GM18907 (cell line): ENCODE measurements at regions not wholly inside any gene's neighbourhood (a gene's known extent, or its start where the extent isn't known, plus 50 kb on each side); places are given as distances from the start of the nearest gene placed in this dataset.

ENCODE experiments used
- ATAC-seq: cut with Tn5 transposase; IDR thresholded peaks from one replicate; pipeline ENCODE4 v1.9.1; 2021; ENCODE audit warnings: mild to moderate bottlenecking, moderate library complexity; ENCODE audit not compliant: unreplicated experiment

DNA sequence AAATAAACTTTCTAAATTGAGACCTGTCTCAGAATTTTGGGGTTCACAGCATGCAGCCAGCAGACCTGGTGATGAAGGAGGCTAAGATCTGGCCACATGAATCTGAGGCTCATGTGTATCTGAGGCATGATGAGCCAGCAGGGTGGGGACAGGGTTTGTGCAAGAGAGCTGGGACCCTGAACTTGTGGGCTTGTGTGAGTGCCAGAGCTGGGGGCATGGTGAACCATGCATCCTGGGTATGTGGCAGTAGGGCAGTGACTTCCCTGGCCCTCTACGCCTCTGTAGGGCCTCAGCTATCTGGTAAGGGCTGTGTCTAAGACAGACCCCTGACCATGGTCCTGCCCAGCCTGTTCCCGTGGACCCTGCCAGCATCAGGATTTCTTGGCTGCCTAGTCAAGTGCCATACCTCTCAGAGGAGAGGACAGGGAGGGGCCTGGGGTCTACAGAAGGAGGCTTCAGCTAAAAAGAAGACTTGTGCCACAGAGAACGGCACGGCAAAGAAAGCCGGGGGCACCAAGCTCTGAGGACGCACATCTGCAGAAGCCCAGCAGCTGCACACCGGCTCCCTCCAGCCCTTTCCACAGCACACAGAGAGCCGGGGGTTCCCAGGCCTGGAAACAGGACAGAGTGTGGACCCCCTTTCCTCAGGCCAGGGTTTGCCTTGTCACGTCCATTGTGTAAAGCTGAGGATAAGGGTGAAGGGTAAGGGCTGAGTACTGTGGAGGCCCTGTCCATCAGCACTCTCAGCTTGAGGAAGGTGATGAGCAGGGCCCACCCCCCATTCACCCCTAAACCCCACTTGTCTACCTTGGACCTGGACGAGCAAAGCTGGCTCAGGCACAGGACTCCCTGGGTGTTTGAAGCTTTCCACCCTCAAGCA lies 130.1 kb downstream of the MRPL36 start:
- ATAC-seq, result no peak

DNA sequence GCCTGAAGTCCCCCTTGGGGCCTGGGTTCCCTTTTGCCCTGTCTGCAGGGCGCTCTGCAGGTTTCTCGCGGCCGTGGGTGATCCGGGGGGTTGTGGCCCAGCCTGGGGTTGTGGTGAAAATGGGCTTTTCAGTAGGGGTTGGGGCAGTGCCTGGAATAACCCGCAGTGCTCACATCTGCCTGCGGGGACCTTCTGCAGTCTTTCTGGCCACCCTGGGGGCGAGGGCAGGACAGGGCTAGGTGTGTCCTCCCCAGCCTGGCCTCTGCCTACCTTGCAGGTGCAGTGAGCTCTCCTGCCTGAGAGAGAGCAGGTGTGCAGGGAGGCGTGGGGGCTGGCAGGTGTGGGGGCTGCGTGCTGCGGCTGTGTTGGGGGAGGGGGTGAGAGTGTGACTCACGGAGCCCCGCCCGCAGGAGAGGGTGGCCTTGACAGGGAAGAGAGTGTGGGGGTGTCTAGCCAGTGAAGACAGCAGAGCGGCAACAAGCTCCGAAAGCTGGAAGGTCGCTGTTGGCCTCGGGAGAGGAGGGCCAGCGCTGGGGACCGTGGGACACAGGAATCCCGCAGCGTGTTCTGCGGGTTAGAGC lies 131.4 kb downstream of the MRPL36 start:
- no peak for ATAC-seq

DNA sequence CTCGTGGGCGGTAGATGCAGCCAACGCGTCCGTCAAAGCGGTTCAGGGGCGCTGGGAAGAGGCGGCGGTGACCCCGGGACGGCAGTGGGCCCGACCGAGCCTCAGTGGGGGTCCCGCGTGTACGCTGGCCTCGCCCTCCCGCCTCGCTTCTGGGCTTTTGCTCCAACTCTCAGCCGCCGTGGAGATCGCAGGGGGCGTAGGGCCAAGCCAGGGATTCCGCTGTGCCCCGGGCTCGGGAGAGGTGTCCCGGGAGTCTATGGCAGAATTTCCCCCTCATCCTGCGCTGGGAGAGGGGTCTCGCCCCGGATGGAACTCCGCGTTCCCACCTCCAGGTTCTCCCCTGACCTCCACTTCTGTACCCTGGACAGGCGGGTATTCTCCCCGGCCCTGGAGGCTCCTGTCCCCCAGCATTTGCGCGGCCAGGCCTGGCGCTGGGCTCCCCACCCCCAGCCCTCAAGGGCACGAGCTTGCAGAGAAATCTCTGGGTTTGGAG lies 131.9 kb downstream of the MRPL36 start:
- no peak for ATAC-seq

DNA sequence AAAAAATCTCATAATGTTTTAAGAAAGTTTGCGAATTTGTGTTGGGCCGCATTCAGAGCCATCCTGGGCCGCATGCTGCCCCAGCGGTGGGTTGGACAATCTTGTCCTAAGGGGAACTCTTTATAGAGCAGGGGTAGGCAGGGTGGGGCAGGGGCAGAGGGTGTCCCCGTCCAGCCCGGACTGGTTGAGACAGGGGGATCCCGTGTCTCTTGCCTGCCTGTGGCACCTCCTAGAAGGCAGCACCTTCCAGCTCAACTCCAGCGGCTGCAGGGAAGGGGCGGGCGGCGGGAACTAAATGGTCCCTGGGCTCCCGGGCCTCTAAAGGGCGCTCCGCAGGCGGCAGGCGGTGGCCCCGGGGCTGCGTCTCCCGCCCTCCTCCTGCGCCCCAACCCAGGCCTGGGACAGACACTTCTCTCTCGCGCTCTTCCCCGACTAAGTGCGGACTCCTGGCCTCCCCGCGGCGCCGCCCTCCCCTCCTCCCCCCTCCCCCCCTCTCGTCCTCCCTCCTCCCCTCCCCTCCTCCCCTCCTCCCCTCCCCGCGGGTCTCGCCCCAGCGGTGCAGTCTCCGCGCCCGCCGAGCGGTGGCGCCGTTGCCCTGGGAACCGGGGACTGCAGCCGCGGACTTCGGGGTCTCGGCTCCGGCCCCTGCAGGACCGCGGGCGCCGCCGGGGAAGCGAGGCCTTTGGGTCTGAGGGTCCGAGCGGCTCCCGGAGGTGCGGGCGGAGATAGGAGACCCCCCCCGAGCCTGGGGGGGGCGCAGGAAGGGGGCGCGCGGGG lies 132.6 kb downstream of the MRPL36 start:
- no peak for ATAC-seq

DNA sequence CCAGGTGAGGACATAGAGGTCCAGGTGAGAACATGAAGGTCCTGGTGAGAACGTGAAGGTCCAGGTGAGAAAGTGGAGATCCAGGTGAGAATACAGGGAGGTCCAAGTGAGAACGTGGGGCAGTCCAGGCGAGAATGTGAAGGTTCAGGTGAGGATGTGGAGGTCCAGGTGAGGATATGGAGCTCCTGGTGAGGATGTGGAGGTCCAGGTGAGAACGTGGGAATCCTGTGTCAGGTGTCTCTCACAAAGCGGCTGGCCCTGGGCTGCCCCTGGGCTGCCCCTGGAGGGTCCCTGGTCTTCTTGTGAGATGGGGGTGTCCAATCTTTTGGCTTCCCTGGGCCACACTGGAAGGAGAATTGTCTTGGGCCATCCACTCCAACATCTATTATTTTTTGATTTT lies 133.4 kb downstream of the MRPL36 start:
- no peak for ATAC-seq

DNA sequence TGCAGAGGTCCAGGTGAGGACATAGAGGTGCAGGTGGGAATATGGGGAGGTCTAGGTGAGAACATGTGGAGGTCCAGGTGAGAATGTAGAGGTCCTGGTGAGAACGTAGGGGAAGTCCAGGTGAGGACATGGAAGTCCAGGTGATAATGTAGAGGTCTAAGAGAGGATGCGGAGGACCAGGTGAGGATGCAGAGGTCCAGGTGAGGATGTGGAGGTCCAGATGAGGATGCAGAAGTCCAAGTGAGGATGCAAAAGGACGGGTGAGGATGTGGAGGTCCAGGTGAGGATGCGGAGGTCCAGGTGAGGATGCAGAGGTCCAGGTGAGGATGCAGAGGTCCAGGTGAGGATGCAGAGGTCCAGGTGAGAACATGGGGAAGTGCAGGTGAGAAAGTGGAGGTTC lies 133.8 kb downstream of the MRPL36 start:
- no peak for ATAC-seq

DNA sequence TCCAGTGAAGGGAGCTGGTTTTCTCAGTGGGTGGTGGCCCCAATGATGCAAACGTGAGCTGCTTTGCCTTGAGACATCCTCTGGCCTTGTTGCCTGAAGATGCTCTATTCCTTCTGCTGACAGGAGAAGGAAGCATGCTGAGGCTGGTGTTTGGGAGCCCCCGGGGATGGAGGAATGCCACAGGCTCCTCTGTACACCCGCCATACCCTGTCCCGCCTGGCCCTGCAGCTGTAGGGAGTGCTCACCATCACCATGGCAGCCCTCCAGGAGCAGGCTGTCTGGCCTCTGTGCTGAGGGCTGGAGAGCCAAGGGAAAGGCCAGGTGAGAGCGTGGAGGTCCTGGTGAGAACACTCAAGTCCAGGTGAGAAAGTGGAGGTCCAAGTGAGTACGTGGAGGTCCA lies 134.4 kb downstream of the MRPL36 start:
- no peak for ATAC-seq

DNA sequence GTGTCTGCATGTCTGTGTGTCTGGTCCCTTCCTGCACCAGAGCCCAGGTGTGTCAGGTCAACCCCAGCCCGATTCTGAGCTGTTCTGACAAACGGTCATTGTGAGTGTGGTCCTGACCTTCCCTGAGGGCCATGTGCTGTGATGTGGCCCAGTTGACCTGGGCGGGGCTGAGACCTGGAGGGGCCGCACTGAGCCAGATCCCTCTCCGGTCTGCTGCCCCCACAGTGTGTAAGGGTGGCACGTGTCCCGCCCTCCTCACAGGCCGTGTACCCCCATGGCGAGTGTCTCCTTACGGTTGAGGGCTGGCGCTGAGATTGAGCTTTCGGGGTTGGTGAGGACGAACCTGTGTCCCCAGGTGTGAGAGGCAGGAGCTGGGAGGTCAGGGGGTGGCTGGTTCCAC lies 136.5 kb downstream of the MRPL36 start:
- ATAC-seq, result no peak

DNA sequence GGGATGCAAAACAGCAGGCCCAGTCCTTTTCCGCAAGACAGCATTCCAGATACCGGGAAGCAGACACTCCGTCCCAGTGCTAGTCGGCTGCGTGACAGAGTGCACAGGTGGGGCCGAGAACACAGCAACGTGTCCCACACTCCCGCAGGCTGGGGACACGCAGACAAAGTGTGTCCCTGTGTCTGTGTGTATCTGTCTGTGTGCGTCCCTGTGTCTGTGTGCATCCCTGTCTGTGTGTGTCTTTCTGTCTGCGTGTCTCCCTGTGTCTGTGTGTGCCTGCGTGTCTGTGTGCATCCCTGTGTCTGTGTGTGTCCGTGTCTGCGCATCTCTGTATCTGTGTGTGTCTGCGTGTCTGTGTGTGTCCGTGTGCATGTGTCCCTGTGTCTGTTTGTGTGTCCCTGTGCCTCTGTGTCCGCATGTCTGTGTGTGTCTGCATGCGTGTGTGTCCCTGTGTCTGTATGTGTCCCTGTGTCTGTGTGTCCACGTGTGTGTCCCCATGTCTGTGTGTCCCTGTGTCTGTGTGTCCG lies 137.0 kb downstream of the MRPL36 start:
- ATAC-seq, result no peak

DNA sequence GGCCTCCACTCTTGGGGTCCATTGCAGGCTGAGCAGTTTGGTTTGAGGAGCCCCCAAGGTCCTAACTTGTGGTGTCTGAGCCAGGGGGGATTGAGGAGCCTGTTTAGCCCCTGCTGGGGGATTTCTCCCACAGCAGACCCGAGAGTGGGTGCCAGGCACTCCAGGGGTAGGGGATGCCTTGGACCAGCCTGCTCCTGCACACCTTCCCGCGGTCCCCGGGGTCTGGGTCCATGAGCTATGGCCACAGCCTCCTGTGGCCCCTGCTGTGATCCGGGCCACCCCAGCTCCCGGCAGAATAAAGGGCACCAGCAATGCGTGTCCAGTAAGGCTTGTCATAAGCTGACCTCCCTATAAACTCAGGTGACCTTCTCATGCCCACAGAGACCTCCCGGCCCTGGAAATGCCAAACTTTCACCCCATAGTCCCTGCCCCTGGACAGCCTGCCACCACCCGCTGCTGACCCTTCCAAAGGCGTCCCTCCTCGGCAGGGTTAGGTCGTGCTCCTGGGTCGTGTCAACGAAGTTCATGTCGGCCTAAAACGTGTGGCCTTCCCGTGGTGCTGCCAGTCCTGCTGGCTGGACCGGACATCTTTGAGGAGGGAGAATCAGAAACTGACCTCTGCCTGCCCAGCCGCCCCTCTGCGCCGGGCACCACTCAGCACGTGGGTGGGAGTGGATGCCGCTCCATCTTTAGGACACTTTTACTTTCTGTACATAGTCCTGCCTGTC lies 137.6 kb downstream of the MRPL36 start:
- ATAC-seq, result no peak

DNA sequence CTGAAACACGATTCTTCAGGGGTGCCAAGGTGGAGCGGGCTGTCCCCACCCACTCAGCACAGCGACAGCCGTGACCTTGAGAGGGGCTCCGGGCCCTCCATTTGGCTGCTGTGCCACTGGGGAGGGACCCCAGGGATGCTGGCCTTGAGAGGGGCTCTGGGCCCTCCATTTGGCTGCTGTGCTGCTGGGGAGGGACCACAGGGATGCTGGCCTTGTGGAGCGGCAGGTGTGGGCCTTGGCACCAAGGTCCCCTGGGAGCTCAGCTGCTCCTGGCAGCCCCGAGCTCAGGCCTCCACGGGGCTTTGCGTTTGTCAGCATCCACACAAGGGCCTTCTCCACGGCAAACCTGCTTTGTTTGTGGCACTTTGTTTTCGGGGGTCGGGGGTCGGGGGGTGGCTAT lies 137.6 kb upstream of the LPCAT1 start:
- ATAC-seq, result no peak

DNA sequence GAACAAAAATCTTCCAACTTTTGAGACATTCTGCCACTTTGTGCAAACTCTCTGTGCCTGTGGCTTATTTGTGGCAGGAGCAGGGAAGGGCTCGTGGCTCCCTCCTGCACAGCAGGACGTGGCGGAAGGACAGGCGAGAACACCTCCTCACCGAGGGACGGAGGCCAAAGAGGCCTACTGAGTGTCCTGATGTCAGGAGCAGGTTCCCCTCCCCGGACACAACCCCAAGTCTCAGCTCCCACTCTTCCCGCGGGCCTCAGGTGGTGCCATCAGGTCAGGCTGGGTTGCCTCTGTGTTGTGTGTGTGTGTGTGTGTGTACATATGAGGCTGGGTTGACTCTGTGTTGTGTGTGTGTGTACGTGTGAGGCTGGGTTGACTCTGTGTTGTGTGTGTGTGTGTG lies 136.8 kb upstream of the LPCAT1 start:
- ATAC-seq, result no peak

DNA sequence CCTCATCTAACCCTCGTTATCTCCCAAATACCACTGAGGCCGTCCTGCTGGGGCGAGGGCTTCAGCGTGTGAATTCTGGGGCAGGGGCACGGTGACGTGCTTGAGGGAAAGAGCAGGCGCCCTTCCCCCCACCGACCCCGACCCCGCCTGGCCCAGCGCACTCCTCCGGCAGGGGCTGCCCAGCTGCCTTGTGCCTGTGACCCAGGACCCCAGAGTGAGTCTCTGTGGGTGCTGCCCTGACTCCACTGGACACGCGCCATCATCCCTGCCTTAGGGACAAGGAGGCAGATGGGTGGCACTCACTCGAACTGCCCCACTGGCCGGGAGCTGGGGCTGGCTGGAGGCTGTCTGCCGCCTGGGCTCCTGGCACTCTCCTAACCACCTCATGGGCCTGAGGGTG lies 136.2 kb upstream of the LPCAT1 start:
- no peak for ATAC-seq

DNA sequence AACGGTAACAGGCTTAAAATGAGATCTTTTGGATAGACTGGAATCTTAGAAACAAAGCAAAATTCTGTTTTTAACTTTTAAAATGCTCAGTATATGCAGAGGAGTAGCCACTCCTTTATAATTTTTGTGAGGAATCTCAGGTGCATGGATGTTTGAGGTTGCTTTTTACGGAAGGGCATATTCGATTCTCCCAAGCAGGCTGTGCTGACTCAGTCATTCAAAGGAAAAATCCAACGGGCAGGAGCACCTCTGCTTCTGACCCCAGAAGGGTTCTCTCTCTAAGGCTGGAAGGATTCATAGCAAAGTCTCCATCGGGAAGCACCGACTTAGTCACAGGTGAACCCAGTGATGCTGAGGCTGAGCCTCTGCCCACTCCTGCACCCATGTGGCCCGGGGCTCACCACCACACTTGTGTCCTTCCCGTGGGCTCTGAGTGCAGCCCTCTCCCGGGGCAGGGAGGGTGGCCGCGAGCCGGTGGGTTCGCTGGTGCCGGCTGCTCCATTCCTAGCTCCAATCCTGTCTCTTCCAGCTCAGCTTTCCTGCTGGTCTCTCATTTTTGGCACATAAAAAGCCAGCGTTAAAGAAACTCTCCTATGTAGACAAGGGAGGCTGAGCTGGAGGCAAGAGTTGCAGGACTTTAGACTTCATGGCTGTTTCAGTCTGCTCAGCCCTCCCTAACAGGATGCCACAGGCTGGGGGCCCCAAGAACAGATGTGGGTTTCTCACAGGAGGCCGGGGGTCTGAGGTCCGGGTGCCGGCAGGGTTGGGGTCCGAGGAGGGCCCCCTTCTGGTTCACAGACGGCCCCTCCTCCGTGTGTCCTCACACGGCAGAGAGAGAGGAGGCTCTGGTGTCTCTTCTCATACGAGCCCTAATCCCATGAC lies 135.6 kb upstream of the LPCAT1 start:
- no peak for ATAC-seq

DNA sequence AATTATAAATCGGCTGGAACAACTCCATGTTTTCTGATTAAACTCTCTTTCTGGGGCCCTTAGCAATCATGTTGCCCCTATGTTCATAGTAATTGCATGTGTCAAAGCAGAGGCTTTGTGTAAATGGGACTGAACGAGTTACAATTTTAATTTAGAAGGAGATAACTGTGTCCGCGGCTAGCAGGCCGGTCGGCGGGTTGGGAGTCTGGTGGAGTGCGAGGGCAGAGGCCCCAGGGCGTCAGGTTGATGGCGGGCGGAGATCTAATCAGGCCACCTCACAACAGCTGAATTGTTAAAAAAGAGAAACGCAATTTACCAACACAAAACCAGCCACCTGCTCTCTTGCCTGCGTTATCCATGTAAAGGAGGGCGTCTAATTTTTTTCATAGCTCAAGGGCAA lies 134.9 kb upstream of the LPCAT1 start:
- no peak for ATAC-seq

DNA sequence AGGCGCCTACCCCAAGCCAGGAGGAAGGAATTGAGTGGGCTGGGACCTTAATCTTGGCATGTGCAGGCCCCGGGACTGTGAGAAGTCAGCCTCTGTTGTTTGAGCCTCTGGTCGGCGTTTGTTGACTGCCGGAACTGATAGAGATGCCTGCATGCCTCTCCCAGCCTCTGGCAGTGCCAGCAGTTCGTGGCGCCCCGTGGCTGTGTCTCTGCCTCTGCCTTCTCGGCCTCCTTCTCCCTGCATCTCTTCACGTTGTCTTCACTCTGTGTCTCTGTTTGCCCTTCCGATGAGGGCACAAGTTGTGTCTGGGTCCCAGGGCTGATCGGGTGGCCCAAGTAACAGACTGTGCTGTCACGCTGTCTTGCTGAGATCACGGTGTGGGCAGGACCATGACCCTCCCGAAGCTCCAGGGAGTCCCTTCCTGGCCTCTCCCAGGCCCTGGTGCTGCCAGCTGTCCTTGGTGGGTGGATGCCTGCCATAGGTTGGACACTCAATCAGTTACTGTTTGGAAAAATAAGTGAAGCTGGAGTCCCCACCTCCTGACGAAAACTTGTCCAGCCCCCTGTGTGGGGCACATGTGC lies 133.5 kb upstream of the LPCAT1 start:
- ATAC-seq, result no peak

DNA sequence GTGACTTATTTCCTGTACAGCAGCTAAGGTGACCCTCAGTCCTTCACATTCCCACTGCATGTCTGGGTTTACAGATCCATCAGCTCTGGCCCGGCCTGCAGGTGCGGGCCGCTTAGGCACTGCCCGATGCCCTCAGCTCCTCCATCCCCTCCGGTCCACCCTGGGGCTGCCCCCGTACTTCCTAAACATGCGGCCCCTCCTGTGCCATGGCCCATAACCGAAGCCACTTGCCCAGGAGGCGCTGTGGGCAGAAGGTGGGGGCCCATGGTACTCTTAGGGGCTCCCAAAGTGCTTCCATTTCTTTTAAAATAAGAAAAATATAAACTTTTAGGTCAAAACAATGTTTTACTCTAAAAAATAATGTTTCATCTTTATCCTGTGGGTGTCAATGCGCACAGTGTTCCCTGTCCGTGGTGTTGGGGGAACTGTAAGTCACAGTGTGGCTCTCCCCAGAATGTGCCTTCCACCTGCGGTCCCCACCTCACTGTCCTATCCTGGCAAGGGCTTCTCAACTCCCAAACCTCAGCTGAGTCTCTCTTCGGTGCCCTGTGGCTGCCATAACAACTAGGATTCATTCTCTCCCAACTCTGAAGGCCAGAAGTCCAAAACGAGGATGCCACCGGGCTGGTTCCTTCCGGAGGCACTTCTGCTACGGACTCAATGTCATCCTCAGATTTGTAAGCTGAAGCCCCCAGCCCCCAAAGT lies 132.7 kb upstream of the LPCAT1 start:
- ATAC-seq, result no peak

DNA sequence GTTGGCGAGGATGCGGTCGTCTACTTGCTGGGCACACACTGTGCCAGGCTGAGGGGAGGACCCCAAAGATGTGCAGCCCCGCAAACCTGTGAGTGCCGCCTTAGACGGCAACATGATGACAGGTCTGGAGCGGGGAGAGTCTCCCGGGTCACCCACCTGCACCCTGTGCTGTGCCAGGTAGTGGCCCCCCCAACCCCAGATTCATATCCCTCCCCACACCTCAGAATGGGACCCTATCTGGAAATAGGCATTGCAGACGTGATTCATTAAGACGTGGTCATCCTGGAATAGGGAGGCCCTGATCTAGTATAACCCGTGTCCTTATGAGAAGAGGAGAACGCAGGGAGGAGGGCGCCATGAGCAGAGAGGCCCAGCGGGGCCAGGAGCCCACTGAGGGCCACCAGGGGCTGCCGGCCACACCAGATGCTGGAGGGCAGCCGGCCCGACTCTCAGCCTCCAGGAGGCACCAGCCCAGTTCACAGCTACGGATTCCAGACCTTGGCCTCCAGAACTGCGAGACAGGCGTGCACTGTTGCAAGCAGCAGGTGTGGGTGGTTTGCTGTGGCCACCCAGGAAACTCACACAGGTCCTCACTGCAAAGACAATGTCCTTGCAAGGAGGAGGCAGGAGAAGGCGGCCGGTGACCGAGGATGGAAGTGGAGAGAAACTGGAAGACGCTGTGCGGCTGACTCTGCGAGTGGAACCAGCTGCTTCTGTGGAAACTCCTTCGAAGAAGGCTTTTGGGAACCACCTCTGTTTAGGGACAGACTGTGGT lies 131.9 kb upstream of the LPCAT1 start:
- ATAC-seq, result no peak
